Progenitor cell of endocrine pancreas (in vitro differentiated cells): ENCODE measurements at regions not wholly inside any gene's neighbourhood (a gene's known extent, or its start where the extent isn't known, plus 50 kb on each side); places are given as distances from the start of the nearest gene placed in this dataset.

Experiments
- DNase-seq: peaks from one replicate; pipeline ENCODE4 v3.0.0; 2021; ENCODE audit warnings: low spot score; ENCODE audit not compliant: unreplicated experiment
- H3K27ac Mint-ChIP-seq: 2 replicates; pipeline ENCODE4 v1.8.0; 2021; ENCODE audit warnings: mild to moderate bottlenecking, moderate library complexity, mixed read lengths
- H3K27me3 Mint-ChIP-seq: 2 replicates; pipeline ENCODE4 v1.8.0; 2021; ENCODE audit warnings: mixed read lengths
- H3K36me3 Mint-ChIP-seq: 2 replicates; pipeline ENCODE4 v1.8.0; 2022; ENCODE audit warnings: mixed read lengths; ENCODE audit not compliant: insufficient read depth
- H3K4me1 Mint-ChIP-seq: 2 replicates; pipeline ENCODE4 v1.8.0; 2021; ENCODE audit warnings: low read depth, mixed read lengths
- H3K4me3 Mint-ChIP-seq: 2 replicates; pipeline ENCODE4 v1.8.0; 2021; ENCODE audit warnings: low read depth, mild to moderate bottlenecking, moderate library complexity, mixed read lengths
- H3K9me3 Mint-ChIP-seq: 2 replicates; pipeline ENCODE4 v1.8.0; 2021; ENCODE audit warnings: low read depth, mixed read lengths
- TF ChIP-seq, protein P1 (sequence below): fragments of 200-600 bp; sonication (generic); IDR thresholded peaks from one replicate; pipeline ENCODE4 v1.5.0; 2021; ENCODE audit warnings: antibody characterized with exemption, mild to moderate bottlenecking; ENCODE audit not compliant: unreplicated experiment

DNA sequence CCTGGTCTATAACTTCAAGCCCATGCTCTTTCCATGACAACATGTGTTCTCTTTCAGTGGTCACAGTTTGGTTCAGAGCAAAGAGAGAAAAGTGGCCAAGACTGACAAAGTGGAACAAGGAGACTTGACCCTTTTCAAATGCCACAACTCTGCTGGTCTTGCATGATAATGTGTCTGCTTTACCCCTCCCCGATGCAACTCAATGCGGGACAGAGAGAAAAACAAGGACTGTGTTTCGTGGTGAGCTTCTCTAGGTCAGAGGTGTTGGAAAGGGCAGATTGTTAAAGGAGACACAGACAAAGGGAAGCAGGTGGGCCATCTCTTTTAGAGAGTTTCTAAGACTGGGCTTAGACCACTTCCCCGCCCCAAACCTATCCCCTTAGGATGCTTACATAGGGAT lies 61.6 kb upstream of the SERTM1 start:
- no peak overlapping the region for H3K27ac Mint-ChIP-seq
- DNase-seq = no peak
- TF ChIP-seq, protein P1, sequence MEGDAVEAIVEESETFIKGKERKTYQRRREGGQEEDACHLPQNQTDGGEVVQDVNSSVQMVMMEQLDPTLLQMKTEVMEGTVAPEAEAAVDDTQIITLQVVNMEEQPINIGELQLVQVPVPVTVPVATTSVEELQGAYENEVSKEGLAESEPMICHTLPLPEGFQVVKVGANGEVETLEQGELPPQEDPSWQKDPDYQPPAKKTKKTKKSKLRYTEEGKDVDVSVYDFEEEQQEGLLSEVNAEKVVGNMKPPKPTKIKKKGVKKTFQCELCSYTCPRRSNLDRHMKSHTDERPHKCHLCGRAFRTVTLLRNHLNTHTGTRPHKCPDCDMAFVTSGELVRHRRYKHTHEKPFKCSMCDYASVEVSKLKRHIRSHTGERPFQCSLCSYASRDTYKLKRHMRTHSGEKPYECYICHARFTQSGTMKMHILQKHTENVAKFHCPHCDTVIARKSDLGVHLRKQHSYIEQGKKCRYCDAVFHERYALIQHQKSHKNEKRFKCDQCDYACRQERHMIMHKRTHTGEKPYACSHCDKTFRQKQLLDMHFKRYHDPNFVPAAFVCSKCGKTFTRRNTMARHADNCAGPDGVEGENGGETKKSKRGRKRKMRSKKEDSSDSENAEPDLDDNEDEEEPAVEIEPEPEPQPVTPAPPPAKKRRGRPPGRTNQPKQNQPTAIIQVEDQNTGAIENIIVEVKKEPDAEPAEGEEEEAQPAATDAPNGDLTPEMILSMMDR = no peak

DNA sequence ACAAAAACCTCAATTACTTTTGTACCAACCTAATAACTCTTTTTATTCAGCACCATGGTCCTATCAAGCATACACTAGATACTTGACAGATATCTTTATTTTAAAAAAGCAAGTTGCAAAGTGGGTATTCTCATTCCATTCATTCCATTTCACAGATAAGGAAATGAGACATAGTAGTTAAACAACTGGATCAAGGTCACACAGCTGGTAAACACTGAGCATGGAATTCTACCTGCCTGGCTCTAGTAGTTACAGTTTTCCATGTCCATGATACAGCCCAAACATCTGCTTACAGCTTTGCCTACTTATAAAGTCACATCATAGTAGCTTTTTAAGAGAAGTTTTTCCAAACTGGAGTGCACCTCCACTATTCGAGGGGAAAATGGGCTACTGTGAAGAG lies 57.1 kb upstream of the SERTM1 start:
- Mint-ChIP-seq H3K4me3 (no peak overlapping the region), H3K27me3 (no peaks in the 10 kb centered on the region), H3K9me3 (peaks cover 14% of the 10 kb centered on the region), H3K27ac (no peak overlapping the region), H3K4me1 (no peaks in the 10 kb centered on the region), H3K36me3 (peaks cover 3% of the 10 kb centered on the region)
- DNase-seq = no peak
- TF ChIP-seq, protein P1 = no peak

More for the DNA sequence above, 61.6 kb upstream of the SERTM1 start:
- Mint-ChIP-seq H3K4me1 (peaks cover 14% of the 10 kb centered on the region), H3K9me3 (no peaks in the 10 kb centered on the region), H3K27me3 (no peaks in the 10 kb centered on the region), H3K36me3 (no peaks in the 10 kb centered on the region), H3K4me3 (no peak overlapping the region)

DNA sequence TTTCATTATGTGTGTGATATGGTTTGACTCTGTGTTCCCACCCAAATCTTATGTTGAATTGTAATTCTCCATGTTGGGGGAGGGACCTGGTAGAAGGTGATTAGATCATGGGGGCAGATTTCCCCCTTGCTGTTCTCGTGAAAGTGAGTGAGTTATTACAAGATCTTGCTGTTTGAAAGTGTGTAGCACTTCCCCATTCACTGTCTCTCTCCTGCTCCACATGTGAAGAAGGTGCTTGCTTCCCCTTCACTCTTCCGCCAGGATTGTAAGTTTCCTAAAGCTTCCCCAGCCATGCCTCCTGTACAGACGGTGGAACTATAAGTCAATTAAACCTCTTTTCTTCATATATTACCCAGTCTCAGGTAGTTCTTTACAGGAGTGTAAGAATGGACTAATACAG lies 54.3 kb upstream of the SERTM1 start:
- Mint-ChIP-seq H3K27me3 (no peaks in the 10 kb centered on the region), H3K9me3 (peaks cover 14% of the 10 kb centered on the region), H3K27ac (no peak overlapping the region), H3K4me3 (no peak overlapping the region), H3K36me3 (peaks cover 3% of the 10 kb centered on the region), H3K4me1 (no peaks in the 10 kb centered on the region)
- TF ChIP-seq, protein P1 = no peak
- no peak for DNase-seq
